CD4-positive, alpha-beta T cell (primary cell): ENCODE measurements at regions not wholly inside any gene's neighbourhood (a gene's known extent, or its start where the extent isn't known, plus 50 kb on each side); places are given as distances from the start of the nearest gene placed in this dataset.

ENCODE experiments used
- ATAC-seq: fragments of 200-7000 bp; cut with Tn5 transposase; one replicate; pipeline ENCODE4 v1.10.0; 2022; ENCODE audit warnings: mild to moderate bottlenecking; ENCODE audit not compliant: poor library complexity
- CTCF ChIA-PET: fragments of 350-600 bp; sonication (Branson Sonifier 250); formaldehyde crosslinking; loops from one replicate; lab custom pipeline; 2021; ENCODE audit warnings: antibody characterized with exemption, inconsistent platforms; lab: Charles Lee
- POLR2A ChIA-PET: fragments of 350-600 bp; sonication (Branson Sonifier 250); formaldehyde crosslinking; loops from one replicate; lab custom pipeline; 2021; ENCODE audit warnings: antibody characterized with exemption, inconsistent platforms; lab: Charles Lee
- DNase-seq, 14 experiments: peaks; one replicate each; pipeline ENCODE4 v3.0.0-alpha.2; 2013 to 2020; ENCODE audit warnings: mixed read lengths in 2 of 14
- H3K27ac ChIP-seq, 2 donors: one replicate each; pipeline versions ENCODE4 v1.5.1 to v1.7.0; 2013; ENCODE audit warnings: low read length in 2 of 2, low read depth in 1 of 2, mild to moderate bottlenecking in 1 of 2
- H3K27me3 ChIP-seq, 2 experiments: 1 replicate in 1 of 2; 2 replicates in 1 of 2; pipeline versions ENCODE4 v1.6.1 to v1.7.0; 2013; ENCODE audit warnings: low read length in 2 of 2, control low read depth in 1 of 2, mild to moderate bottlenecking in 1 of 2, moderate library complexity in 1 of 2; ENCODE audit not compliant: insufficient read depth in 2 of 2, control insufficient read depth in 1 of 2
- H3K36me3 ChIP-seq: one replicate; pipeline ENCODE4 v1.6.1; 2013; ENCODE audit warnings: low read length, control low read depth; ENCODE audit not compliant: insufficient read depth
- H3K4me1 ChIP-seq: one replicate; pipeline ENCODE4 v1.6.1; 2013; ENCODE audit warnings: low read length, control low read depth; ENCODE audit not compliant: insufficient read depth
- H3K4me3 ChIP-seq: one replicate; pipeline ENCODE4 v1.5.1; 2013; ENCODE audit warnings: mild to moderate bottlenecking, low read length, moderate library complexity
- H3K9me3 ChIP-seq, 2 experiments: 1 replicate in 1 of 2; 2 replicates in 1 of 2; pipeline versions ENCODE4 v1.6.1 to v1.7.0; 2013; ENCODE audit warnings: low read length in 2 of 2, mild to moderate bottlenecking in 2 of 2, control low read depth in 1 of 2, moderate library complexity in 1 of 2; ENCODE audit not compliant: control insufficient read depth in 1 of 2, insufficient read depth in 1 of 2
- H3K27ac Mint-ChIP-seq: one replicate; pipeline ENCODE4 v1.8.0; 2020; ENCODE audit warnings: mixed read lengths
- H3K27me3 Mint-ChIP-seq: one replicate; pipeline ENCODE4 v1.8.0; 2021; ENCODE audit warnings: mixed read lengths
- H3K36me3 Mint-ChIP-seq: one replicate; pipeline ENCODE4 v1.8.0; 2021; ENCODE audit warnings: low read depth, mixed read lengths
- H3K4me1 Mint-ChIP-seq: one replicate; pipeline ENCODE4 v1.8.0; 2021; ENCODE audit warnings: low read depth, mixed read lengths
- H3K4me3 Mint-ChIP-seq: one replicate; pipeline ENCODE4 v1.8.0; 2020; ENCODE audit warnings: mild to moderate bottlenecking, mixed read lengths
- H3K9me3 Mint-ChIP-seq: one replicate; pipeline ENCODE4 v1.8.0; 2020; ENCODE audit warnings: mixed read lengths
- intact Hi-C, 2 experiments: fragments of 100-400 bp; cut with DNase I in 1 of 2; cut with micrococcal nuclease in 1 of 2; formaldehyde crosslinking; loops; one replicate each; pipeline versions ENCODE4 v1.15.1 to v1.9.0; 2023 to 2025; cut with DNase I, micrococcal nuclease
- TF ChIP-seq, protein P1 (sequence below): fragments of 200-600 bp; IDR thresholded peaks from one replicate; pipeline ENCODE4 v1.8.0; 2022; ENCODE audit warnings: antibody characterized with exemption, mild to moderate bottlenecking

GRCh38 chr17:71527311-71527710 lies 593.5 kb upstream of the SOX9 start:
- Mint-ChIP-seq H3K27ac (no peak overlapping the region), H3K4me1 (no peaks in the 10 kb centered on the region), H3K9me3 (peaks cover 9% of the 10 kb centered on the region), H3K4me3 (no peak overlapping the region), H3K27me3 (no peaks in the 10 kb centered on the region), H3K36me3 (no peaks in the 10 kb centered on the region)
- Histone ChIP-seq H3K27ac (no peak overlapping the region), H3K4me1 (no peaks in the 10 kb centered on the region), H3K4me3 (no peak overlapping the region), H3K36me3 (no peaks in the 10 kb centered on the region), H3K27me3 (no peaks in the 10 kb centered on the region), H3K9me3 (peaks cover 0 to 10% of the 10 kb centered on the region in 2 experiments)
- ChIA-PET POLR2A (no interaction called here), CTCF (no interaction called here)
- ATAC-seq, result no peak
- DNase-seq, result no peak
- TF ChIP-seq, protein P1, sequence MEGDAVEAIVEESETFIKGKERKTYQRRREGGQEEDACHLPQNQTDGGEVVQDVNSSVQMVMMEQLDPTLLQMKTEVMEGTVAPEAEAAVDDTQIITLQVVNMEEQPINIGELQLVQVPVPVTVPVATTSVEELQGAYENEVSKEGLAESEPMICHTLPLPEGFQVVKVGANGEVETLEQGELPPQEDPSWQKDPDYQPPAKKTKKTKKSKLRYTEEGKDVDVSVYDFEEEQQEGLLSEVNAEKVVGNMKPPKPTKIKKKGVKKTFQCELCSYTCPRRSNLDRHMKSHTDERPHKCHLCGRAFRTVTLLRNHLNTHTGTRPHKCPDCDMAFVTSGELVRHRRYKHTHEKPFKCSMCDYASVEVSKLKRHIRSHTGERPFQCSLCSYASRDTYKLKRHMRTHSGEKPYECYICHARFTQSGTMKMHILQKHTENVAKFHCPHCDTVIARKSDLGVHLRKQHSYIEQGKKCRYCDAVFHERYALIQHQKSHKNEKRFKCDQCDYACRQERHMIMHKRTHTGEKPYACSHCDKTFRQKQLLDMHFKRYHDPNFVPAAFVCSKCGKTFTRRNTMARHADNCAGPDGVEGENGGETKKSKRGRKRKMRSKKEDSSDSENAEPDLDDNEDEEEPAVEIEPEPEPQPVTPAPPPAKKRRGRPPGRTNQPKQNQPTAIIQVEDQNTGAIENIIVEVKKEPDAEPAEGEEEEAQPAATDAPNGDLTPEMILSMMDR, result no peak
- intact Hi-C loops, result no loop called here

- Mint-ChIP-seq H3K4me1 (no peaks in the 10 kb centered on the region), H3K27ac (no peak overlapping the region), H3K36me3 (no peaks in the 10 kb centered on the region), H3K4me3 (no peak overlapping the region), H3K9me3 (peaks cover 9% of the 10 kb centered on the region), H3K27me3 (no peaks in the 10 kb centered on the region)
- Histone ChIP-seq H3K9me3 (peaks cover 0 to 10% of the 10 kb centered on the region in 2 experiments), H3K4me1 (no peaks in the 10 kb centered on the region), H3K27ac (no peak overlapping the region), H3K4me3 (no peak overlapping the region), H3K36me3 (no peaks in the 10 kb centered on the region), H3K27me3 (no peaks in the 10 kb centered on the region)
- TF ChIP-seq, protein P1, result no peak
- ATAC-seq, result no peak
- POLR2A ChIA-PET, result no interaction called here
- no peak for DNase-seq
- intact Hi-C loops, result no loop called here
- CTCF ChIA-PET, result no interaction called here
Measured at GRCh38 chr17:71528210-71528609, 592.6 kb upstream of the SOX9 start.

- Histone ChIP-seq H3K36me3 (no peaks in the 10 kb centered on the region), H3K4me1 (no peaks in the 10 kb centered on the region), H3K27me3 (no peaks in the 10 kb centered on the region), H3K4me3 (no peak overlapping the region), H3K9me3 (peaks cover 0 to 7% of the 10 kb centered on the region in 2 experiments), H3K27ac (no peak overlapping the region)
- H3K36me3 Mint-ChIP-seq, result no peaks in the 10 kb centered on the region
- H3K9me3 Mint-ChIP-seq, result peaks cover 3% of the 10 kb centered on the region
- ChIA-PET POLR2A (no interaction called here), CTCF (no interaction called here)
- TF ChIP-seq, protein P1, result no peak
- no peak overlapping the region for H3K4me3 Mint-ChIP-seq
- ATAC-seq, result no peak
- no peak overlapping the region for H3K27ac Mint-ChIP-seq
- no peaks in the 10 kb centered on the region for H3K27me3 Mint-ChIP-seq
- DNase-seq, result no peak
- no peaks in the 10 kb centered on the region for H3K4me1 Mint-ChIP-seq
- intact Hi-C loops, result loop anchor here in 1 of 2 experiments (10.0 kb wide), 1 partner anchor 55 kb away; no protein-coding TSS in a partner anchor
Measured at GRCh38 chr17:71530248-71530647, 590.6 kb upstream of the SOX9 start.
